SK-N-SH treated with all-trans-retinoic acid at 6 μM for 48 hours (cell line): ENCODE measurements at regions not wholly inside any gene's neighbourhood (a gene's known extent, or its start where the extent isn't known, plus 50 kb on each side); places are given as distances from the start of the nearest gene placed in this dataset.

Experiments
- ATAC-seq: fragments of 200-7000 bp; cut with Tn5 transposase; 3 replicates; pipeline ENCODE4 v1.9.1; 2020; ENCODE audit warnings: mild to moderate bottlenecking, moderate library complexity
- ARNTL ChIP-seq: fragments of 450-650 bp; formaldehyde crosslinking; IDR thresholded peaks from 2 replicates; pipeline ENCODE4 v1.5.0; 2020; ENCODE audit warnings: low read depth, mild to moderate bottlenecking, moderate library complexity, borderline replicate concordance
- BACH2 ChIP-seq: fragments of 250-450 bp; sonication (Bioruptor Pico); IDR thresholded peaks from 2 replicates; pipeline ENCODE4 v1.9.0; 2021; ENCODE audit warnings: mild to moderate bottlenecking, borderline replicate concordance
- CSDC2 ChIP-seq: fragments of 250-450 bp; sonication (Bioruptor Pico); IDR thresholded peaks from 2 replicates; pipeline ENCODE4 v1.5.0; 2020; ENCODE audit warnings: mild to moderate bottlenecking, moderate library complexity
- CSRNP3 ChIP-seq: fragments of 250-450 bp; sonication (Bioruptor Pico); IDR thresholded peaks from 2 replicates; pipeline ENCODE4 v1.5.1; 2021; ENCODE audit warnings: mild to moderate bottlenecking, moderate library complexity
- ESRRG ChIP-seq: fragments of 250-450 bp; sonication (Bioruptor Pico); IDR thresholded peaks from 2 replicates; pipeline ENCODE4 v1.6.1; 2021; ENCODE audit warnings: mild to moderate bottlenecking
- ISL1 ChIP-seq: fragments of 250-450 bp; sonication (Bioruptor Pico); IDR thresholded peaks from 2 replicates; pipeline ENCODE4 v2.1.2; 2022; ENCODE audit warnings: mild to moderate bottlenecking, moderate library complexity
- OSR1 ChIP-seq: fragments of 250-450 bp; sonication (Bioruptor Pico); IDR thresholded peaks from 2 replicates; pipeline ENCODE4 v1.8.0; 2022; ENCODE audit warnings: moderate library complexity, mild to moderate bottlenecking, inconsistent platforms
- PATZ1 ChIP-seq: fragments of 250-450 bp; sonication (Bioruptor Pico); IDR thresholded peaks from 2 replicates; pipeline ENCODE4 v1.8.0; 2020; ENCODE audit warnings: mild to moderate bottlenecking, moderate library complexity, borderline replicate concordance
- POU6F1 ChIP-seq: fragments of 250-450 bp; sonication (Bioruptor Pico); IDR thresholded peaks from 2 replicates; pipeline ENCODE4 v1.8.0; 2021; ENCODE audit warnings: low read depth, mild to moderate bottlenecking, moderate library complexity, borderline replicate concordance
- PPARA ChIP-seq: fragments of 250-450 bp; sonication (Bioruptor Pico); IDR thresholded peaks from 2 replicates; pipeline ENCODE4 v1.5.0; 2020; ENCODE audit warnings: mild to moderate bottlenecking, borderline replicate concordance
- SNAI2 ChIP-seq: fragments of 250-450 bp; sonication (Bioruptor Pico); IDR thresholded peaks from 2 replicates; pipeline ENCODE4 v1.5.0; 2020; ENCODE audit warnings: mild to moderate bottlenecking, moderate library complexity
- TOX ChIP-seq: fragments of 250-450 bp; sonication (Bioruptor Pico); IDR thresholded peaks from 2 replicates; pipeline ENCODE4 v1.8.0; 2021; ENCODE audit warnings: mild to moderate bottlenecking, moderate library complexity, borderline replicate concordance
- TSHZ2 ChIP-seq: fragments of 250-450 bp; sonication (Bioruptor Pico); IDR thresholded peaks from 2 replicates; pipeline ENCODE4 v1.5.0; 2020; ENCODE audit warnings: mild to moderate bottlenecking, moderate library complexity
- ZFP30 ChIP-seq: fragments of 450-650 bp; formaldehyde crosslinking; IDR thresholded peaks from 2 replicates; pipeline ENCODE4 v1.5.0; 2022; ENCODE audit warnings: mild to moderate bottlenecking, moderate library complexity
- ZNF565 ChIP-seq: fragments of 450-650 bp; formaldehyde crosslinking; conservative IDR thresholded peaks from 2 replicates; pipeline ENCODE4 v1.5.0; 2020; ENCODE audit warnings: low read depth, mild to moderate bottlenecking, moderate library complexity
- ZNF8 ChIP-seq: fragments of 450-650 bp; formaldehyde crosslinking; IDR thresholded peaks from 2 replicates; pipeline ENCODE4 v1.5.0; 2020; ENCODE audit warnings: mild to moderate bottlenecking, moderate library complexity

- no peak for TF ChIP-seq PATZ1 (CRISPR knock-in tag)
- TF ChIP-seq SNAI2 (CRISPR knock-in tag) = no peak
- TF ChIP-seq CSRNP3 = no peak
- no peak for TF ChIP-seq CSDC2 (CRISPR knock-in tag)
- no peak for TF ChIP-seq TSHZ2 (CRISPR knock-in tag)
Observed at GRCh38 chr11:92855607-92856405, 113.6 kb upstream of the MTNR1B start (continued).

GRCh38 chr11:92857407-92857806 is 112.0 kb upstream of the MTNR1B start:
- TF ChIP-seq CSDC2 (CRISPR knock-in tag) (no peak), ISL1 (CRISPR knock-in tag) (no peak), TSHZ2 (CRISPR knock-in tag) (no peak), TOX (CRISPR knock-in tag) (no peak), ZFP30 (CRISPR knock-in tag) (no peak), PPARA (CRISPR knock-in tag) (no peak), CSRNP3 (no peak), BACH2 (no peak), ARNTL (CRISPR knock-in tag) (no peak), ZNF565 (CRISPR knock-in tag) (no peak), ESRRG (CRISPR knock-in tag) (no peak), ZNF8 (no peak), OSR1 (CRISPR knock-in tag) (no peak), POU6F1 (CRISPR knock-in tag) (no peak)
- no peak for ATAC-seq
